C4-2B (cell line): ENCODE measurements at regions not wholly inside any gene's neighbourhood (a gene's known extent, or its start where the extent isn't known, plus 50 kb on each side); places are given as distances from the start of the nearest gene placed in this dataset.

Experiments
- ZFX ChIP-seq: fragments of 450-650 bp; IDR thresholded peaks from 2 replicates; pipeline ENCODE4 v1.6.1; 2017
- TF ChIP-seq, protein P1 (sequence below): fragments of 450-650 bp; conservative IDR thresholded peaks from 2 replicates; pipeline ENCODE4 v1.5.1; 2017; ENCODE audit warnings: mild to moderate bottlenecking

DNA sequence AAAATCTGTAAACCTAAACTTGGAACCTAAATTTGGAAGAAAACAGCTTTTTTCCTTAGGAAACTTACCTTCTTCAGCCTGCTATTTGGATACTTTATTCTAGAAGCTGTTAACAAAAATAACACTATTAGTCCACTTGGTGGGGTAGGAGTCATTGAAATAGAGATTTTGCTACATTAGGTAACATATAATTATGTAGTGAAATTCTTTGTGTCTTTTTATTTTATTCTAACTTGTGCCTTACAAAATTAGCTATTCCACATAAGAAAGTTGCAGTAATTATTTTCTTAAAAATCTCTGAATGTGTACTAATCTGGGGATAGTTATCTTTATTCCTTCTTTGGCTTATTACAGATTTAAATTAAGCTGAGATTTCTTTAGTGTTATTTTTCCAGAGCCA lies 360.4 kb upstream of the ROBO2 start:
- TF ChIP-seq, protein P1, sequence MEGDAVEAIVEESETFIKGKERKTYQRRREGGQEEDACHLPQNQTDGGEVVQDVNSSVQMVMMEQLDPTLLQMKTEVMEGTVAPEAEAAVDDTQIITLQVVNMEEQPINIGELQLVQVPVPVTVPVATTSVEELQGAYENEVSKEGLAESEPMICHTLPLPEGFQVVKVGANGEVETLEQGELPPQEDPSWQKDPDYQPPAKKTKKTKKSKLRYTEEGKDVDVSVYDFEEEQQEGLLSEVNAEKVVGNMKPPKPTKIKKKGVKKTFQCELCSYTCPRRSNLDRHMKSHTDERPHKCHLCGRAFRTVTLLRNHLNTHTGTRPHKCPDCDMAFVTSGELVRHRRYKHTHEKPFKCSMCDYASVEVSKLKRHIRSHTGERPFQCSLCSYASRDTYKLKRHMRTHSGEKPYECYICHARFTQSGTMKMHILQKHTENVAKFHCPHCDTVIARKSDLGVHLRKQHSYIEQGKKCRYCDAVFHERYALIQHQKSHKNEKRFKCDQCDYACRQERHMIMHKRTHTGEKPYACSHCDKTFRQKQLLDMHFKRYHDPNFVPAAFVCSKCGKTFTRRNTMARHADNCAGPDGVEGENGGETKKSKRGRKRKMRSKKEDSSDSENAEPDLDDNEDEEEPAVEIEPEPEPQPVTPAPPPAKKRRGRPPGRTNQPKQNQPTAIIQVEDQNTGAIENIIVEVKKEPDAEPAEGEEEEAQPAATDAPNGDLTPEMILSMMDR = peak; percentile 31
- TF ChIP-seq ZFX = no peak
